ENCODE measurements at regions not wholly inside any gene's neighbourhood (a gene's known extent, or its start where the extent isn't known, plus 50 kb on each side); places are given as distances from the start of the nearest gene placed in this dataset.

DNA sequence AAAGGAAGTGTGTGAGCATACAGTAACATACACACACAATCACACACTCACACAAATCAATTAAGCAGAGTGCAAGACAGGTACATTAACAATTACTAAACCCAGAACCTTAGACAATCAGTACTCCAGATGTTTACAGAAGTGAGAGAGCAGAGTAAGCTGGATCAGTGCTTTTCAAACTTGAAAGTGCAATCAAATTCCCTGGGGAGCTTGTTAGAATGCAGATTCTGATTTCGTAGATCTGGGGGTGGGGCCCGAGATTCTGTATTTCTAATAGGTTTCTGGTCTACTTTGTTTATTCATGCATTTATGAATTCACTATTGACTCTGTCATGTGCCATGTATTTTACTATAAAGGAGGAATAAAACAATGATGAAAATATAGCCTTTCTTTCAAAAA is 179.6 kb upstream of the PHYHIPL start:
- DNase-seq (ENCODE audit: low read depth, low spot score), result no peak

- peak; percentile 92 for DNase-seq (ENCODE audit: low read depth, low spot score)
Measured at GRCh38 chr10:58998924-58999713, 177.3 kb upstream of the PHYHIPL start.

DNA sequence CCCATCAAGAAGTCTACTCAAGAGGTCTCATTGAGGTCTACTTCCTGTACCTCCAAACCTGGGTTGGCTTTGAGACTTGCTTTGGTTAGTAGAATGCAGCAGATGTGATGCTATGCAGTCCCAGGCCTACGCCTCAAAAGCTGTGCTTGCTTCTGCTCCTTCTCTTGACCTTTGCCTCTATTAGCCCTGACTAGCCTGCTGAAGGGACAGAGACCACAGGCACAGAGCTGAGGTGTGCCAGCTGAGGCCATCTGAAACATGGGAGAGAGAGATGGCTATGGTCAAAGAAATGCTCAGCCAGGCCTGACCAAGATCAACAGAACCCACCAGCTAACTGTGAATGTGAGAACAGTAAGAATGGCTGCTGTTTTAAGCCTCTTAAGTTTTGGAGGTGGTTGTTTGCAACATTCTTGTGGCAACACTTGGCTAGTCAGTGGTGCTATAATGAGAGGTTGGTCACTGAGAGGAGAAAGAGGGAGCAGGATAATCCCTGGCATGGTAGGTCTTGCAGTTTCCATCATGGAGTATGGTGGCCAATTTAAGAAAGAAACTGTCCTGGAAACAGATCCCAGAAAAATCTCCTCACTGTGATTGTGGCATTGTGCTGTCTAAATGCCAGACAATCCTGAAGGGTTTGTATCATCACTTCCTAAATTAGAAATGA is 176.1 kb upstream of the PHYHIPL start:
- DNase-seq (ENCODE audit: low read depth, low spot score), result peak; percentile 65

GRCh38 chr10:59002011-59002410 is 174.4 kb upstream of the PHYHIPL start:
- DNase-seq (ENCODE audit: low read depth, low spot score), result no peak

GRCh38 chr10:59003203-59003602 is 173.2 kb upstream of the PHYHIPL start:
- no peak for DNase-seq (ENCODE audit: low read depth, low spot score)

- DNase-seq (ENCODE audit: low read depth, low spot score), result no peak
Measured at GRCh38 chr10:59004392-59004791, 172.1 kb upstream of the PHYHIPL start.

- DNase-seq (ENCODE audit: low read depth, low spot score), result peak; percentile 69
Measured at GRCh38 chr10:59006511-59007306, 169.7 kb upstream of the PHYHIPL start.

- DNase-seq (ENCODE audit: low read depth, low spot score), result no peak
Measured at GRCh38 chr10:59007307-59008025, 169.0 kb upstream of the PHYHIPL start.

DNA sequence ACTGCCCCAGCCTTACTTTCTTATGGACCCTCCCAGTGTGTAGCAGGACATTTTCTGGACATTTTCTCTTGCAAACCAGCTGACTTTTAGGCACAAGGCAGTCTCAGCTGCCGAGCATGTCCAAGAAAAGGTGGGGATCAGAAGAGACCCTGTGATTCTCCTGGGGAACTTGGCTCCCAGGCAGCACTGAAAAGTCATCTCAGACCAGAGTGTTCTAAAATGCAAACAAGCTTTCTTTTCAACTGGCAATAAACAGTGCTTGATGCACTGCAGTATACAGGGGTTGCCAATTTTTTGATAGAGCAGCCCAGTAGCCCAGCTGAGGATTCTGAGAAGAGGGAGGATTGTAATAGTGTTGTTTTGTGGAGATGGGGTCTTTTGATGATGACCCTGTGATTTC is 168.0 kb upstream of the PHYHIPL start:
- DNase-seq (ENCODE audit: low read depth, low spot score), result no peak

- no peak for DNase-seq (ENCODE audit: low read depth, low spot score)
Measured at GRCh38 chr10:59011972-59012632, 164.3 kb upstream of the PHYHIPL start.

GRCh38 chr10:59012839-59013238 is 163.6 kb upstream of the PHYHIPL start:
- DNase-seq (ENCODE audit: low read depth, low spot score), result no peak

DNA sequence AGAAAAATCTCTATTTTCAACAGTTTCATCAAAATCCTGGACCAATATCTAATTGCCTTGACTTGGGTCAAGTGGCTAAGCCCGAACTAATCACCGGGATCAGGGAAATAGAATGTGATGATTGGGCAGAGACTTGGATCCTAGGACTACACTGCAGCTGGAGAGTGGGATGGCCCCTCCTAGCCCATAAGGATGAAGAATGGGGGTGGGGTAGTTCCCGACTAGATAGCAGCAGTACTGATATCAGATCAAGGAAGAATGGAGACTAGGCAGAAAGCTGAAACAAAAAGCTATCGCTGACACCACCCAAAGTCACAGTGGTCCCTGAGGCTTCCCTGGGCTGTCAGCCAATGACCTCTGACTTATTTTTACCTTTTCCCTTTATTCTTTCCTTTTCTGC is 160.4 kb upstream of the PHYHIPL start:
- DNase-seq (ENCODE audit: low read depth, low spot score), result no peak

- no peak for DNase-seq (ENCODE audit: low read depth, low spot score)
Measured at GRCh38 chr10:59018977-59019376, 157.5 kb upstream of the PHYHIPL start.

DNA sequence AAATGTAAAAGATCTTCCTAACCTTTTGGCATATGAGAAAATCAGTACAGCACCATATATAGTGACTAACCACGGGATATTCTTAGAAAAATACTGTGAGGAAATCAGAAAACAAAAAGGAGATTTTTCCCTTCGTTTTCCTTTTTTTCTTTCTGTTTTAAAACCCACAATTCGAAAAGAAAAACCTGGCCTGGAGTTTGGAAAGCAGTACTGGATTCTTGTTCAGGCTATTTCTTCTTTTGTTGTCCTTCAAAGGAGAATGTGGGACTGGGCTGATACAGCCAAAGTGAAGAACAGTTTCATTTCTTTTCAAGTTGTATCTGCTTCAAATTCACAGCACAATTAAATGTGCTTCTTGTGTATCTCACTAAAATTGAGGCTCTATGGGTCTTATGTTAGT is 156.8 kb upstream of the PHYHIPL start:
- peak; percentile 62 for DNase-seq (ENCODE audit: low read depth, low spot score)

DNA sequence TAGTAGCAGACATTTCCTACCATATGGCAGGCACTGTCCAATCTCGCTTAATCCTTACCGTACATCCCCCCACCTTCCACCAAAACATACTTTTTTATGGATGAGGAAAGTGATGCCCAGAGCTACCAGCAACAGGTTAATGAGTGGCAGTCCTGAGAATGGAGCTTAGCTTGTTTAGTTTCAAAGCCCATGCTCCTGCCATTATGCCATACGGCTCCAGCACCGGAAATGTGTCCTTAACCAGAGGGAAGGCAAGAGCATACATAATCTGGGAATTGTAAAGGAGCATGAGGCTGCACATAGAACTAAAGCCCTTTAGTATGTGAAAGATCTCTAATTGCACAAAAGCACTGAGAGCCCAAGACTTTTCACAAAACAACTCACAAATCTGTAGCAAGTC is 155.9 kb upstream of the PHYHIPL start:
- DNase-seq (ENCODE audit: low read depth, low spot score), result no peak

GRCh38 chr10:59025981-59026765 is 150.3 kb upstream of the PHYHIPL start:
- no peak for DNase-seq (ENCODE audit: low read depth, low spot score)

DNA sequence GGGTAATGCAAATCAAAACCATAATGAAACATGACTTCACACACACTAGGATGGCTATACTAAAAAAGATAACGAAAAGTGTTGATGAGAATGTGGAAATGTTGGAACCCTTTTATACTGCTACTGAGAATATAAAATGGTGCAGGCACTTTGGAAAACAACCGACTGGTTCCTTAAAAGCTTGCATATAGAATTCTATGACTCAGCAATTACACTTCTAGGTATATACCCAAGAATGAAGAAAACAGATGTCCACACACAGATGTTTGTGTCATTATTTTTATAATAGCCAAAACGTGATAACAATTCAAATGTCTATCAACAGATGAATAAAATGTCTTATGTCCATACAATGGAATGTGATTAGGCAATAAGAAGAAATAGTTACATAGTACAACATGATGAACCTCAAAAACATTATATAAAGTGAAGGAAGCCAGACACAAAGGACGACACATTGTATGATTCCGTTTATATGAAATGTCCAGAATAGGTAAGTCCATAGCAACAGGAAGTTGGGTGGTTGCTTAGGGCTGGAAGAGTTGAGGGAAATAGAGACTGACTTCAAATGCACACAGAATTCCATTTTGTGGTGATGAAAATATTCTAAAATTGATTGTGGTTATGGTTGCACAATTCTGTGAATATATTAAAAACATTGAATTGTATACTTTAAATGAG is 148.3 kb upstream of the PHYHIPL start:
- peak; percentile 26 for DNase-seq (ENCODE audit: low read depth, low spot score)

DNA sequence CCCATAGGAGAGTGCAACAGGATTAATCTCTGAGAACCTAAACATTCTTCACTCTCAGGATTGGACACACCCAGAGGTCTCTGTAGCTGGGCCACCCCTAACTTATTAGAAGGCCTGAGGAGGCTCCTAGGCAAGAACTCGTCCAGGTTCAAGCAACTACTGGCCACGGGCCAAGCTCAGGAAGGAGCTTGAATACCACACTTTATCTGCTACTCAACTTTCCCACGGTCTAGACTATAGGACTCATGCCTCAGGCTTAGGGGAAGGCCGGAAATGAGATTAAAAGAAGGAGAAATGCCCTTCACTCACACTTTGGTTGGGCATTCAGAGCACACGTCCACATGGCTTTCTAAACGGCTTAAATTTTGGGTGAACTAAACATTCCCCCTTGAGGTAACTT is 142.8 kb upstream of the PHYHIPL start:
- peak; percentile 31 for DNase-seq (ENCODE audit: low read depth, low spot score)

DNA sequence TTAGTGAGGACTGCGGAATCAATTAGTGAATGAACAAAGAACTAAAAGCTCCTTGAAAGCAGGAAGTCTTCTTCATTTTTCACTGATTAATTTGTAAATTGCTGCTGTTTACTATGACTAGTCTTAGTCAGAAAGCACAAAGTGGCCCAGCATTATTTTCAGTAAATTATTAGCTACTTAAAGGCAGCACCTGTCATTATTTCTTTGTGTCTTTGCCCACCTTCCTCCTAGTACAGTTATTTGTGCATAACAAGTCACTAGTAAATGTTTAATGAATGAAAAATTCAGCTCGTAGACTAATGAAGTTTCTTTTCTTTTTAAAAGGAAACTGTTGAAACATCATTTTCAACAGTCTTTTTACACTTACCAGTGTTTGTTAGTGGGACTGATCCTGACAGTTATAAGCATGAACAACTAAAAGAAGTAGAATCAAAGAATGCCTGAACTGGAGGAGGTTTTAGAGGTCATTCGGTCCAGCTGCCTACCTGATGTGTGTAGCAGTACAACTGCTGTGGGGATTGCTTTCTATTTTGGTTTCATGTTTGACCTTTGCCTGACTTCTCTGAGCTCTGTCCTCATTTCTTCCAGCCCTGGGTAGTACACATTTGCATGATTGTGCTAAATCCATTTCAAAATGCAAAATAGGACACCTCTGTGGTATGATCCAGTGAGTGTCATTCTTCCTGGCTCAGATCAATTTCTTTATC is 140.0 kb upstream of the PHYHIPL start:
- no peak for DNase-seq (ENCODE audit: low read depth, low spot score)
